ENCODE measurements at regions not wholly inside any gene's neighbourhood (a gene's known extent, or its start where the extent isn't known, plus 50 kb on each side); places are given as distances from the start of the nearest gene placed in this dataset.
A peak's percentile ranks its signal among the peaks of the same experiment; 100 is the strongest.

DNA sequence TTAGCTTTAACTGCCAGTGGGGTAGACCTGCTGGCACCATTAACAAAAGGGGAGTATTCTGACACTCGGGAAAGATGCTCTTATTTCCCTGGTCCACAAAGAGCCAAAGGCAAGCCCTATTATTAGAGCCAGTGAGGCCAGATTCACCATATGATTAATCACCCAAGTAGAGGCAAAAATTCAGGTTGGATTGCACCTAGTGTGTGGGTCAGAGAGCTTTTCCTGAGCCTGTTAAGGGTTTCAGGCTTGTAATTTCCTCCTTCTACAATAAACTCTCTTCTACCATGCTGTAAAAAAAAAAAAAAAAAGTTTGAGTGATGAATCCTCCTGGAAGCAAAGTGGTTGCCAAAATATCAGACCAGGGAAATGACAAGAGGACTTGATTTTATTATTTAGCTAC, 163.5 kb downstream of the MBL2 start:
- no peak for ATAC-seq
- TF ChIP-seq, protein P1, sequence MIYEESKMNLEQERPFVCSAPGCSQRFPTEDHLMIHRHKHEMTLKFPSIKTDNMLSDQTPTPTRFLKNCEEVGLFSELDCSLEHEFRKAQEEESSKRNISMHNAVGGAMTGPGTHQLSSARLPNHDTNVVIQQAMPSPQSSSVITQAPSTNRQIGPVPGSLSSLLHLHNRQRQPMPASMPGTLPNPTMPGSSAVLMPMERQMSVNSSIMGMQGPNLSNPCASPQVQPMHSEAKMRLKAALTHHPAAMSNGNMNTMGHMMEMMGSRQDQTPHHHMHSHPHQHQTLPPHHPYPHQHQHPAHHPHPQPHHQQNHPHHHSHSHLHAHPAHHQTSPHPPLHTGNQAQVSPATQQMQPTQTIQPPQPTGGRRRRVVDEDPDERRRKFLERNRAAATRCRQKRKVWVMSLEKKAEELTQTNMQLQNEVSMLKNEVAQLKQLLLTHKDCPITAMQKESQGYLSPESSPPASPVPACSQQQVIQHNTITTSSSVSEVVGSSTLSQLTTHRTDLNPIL (CRISPR knock-in tag; IDR thresholded peaks at IDR 0.05; ENCODE audit: low read depth), result no peak
- TF ChIP-seq ZNF70 (CRISPR knock-in tag; IDR thresholded peaks at IDR 0.05), result no peak

DNA sequence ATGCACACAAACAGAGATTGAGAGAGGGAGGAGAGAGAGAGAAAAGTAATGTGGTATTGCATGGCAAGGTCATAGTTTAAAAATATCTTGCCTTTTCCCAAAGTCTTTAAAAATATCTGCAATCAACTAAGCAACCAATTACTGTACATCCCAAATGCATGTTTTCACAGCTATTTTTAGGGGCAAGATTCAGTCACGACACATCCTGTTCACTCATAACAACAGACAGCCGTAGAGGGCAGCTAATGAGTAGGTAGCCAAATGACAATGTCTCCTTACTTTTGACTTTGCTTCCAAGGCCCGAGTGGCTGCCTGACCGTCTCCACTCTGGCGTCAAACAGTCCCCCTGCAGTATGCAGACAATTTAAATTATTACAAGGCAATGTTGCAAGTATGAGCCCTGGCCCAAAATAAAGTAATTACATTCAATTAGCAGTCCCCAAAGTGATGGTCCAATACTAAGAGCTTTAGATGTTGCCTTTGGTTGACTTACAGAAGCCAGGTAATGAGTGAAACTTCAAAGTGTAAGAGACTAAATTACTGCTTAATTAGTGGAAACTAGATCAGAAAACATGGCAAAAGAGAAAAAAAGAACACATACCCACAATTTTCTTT, 162.9 kb downstream of the MBL2 start:
- ATAC-seq, result no peak
- TF ChIP-seq ARNTL (CRISPR knock-in tag; IDR thresholded peaks at IDR 0.05; ENCODE audit: borderline replicate concordance, low read depth) (no peak), ZNF8 (CRISPR knock-in tag; IDR thresholded peaks at IDR 0.05) (no peak), BACH2 (CRISPR knock-in tag; IDR thresholded peaks at IDR 0.05; ENCODE audit: borderline replicate concordance) (no peak), ISL1 (CRISPR knock-in tag; IDR thresholded peaks at IDR 0.05) (no peak), ZNF565 (CRISPR knock-in tag; conservative IDR thresholded peaks at IDR 0.05; ENCODE audit: low read depth) (no peak), ZFP30 (CRISPR knock-in tag; IDR thresholded peaks at IDR 0.05) (no peak)
- TF ChIP-seq, protein P2, sequence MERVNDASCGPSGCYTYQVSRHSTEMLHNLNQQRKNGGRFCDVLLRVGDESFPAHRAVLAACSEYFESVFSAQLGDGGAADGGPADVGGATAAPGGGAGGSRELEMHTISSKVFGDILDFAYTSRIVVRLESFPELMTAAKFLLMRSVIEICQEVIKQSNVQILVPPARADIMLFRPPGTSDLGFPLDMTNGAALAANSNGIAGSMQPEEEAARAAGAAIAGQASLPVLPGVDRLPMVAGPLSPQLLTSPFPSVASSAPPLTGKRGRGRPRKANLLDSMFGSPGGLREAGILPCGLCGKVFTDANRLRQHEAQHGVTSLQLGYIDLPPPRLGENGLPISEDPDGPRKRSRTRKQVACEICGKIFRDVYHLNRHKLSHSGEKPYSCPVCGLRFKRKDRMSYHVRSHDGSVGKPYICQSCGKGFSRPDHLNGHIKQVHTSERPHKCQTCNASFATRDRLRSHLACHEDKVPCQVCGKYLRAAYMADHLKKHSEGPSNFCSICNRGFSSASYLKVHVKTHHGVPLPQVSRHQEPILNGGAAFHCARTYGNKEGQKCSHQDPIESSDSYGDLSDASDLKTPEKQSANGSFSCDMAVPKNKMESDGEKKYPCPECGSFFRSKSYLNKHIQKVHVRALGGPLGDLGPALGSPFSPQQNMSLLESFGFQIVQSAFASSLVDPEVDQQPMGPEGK (CRISPR knock-in tag; IDR thresholded peaks at IDR 0.05; ENCODE audit: borderline replicate concordance), result no peak
- TF ChIP-seq, protein P1 (CRISPR knock-in tag; IDR thresholded peaks at IDR 0.05; ENCODE audit: low read depth), result no peak
- TF ChIP-seq, protein P3, sequence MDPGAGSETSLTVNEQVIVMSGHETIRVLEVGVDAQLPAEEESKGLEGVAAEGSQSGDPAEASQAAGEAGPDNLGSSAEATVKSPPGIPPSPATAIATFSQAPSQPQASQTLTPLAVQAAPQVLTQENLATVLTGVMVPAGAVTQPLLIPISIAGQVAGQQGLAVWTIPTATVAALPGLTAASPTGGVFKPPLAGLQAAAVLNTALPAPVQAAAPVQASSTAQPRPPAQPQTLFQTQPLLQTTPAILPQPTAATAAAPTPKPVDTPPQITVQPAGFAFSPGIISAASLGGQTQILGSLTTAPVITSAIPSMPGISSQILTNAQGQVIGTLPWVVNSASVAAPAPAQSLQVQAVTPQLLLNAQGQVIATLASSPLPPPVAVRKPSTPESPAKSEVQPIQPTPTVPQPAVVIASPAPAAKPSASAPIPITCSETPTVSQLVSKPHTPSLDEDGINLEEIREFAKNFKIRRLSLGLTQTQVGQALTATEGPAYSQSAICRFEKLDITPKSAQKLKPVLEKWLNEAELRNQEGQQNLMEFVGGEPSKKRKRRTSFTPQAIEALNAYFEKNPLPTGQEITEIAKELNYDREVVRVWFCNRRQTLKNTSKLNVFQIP (CRISPR knock-in tag; IDR thresholded peaks at IDR 0.05; ENCODE audit: borderline replicate concordance, low read depth), result no peak
- TF ChIP-seq, protein P4, sequence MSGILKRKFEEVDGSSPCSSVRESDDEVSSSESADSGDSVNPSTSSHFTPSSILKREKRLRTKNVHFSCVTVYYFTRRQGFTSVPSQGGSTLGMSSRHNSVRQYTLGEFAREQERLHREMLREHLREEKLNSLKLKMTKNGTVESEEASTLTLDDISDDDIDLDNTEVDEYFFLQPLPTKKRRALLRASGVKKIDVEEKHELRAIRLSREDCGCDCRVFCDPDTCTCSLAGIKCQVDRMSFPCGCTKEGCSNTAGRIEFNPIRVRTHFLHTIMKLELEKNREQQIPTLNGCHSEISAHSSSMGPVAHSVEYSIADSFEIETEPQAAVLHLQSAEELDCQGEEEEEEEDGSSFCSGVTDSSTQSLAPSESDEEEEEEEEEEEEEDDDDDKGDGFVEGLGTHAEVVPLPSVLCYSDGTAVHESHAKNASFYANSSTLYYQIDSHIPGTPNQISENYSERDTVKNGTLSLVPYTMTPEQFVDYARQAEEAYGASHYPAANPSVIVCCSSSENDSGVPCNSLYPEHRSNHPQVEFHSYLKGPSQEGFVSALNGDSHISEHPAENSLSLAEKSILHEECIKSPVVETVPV (CRISPR knock-in tag; IDR thresholded peaks at IDR 0.05), result no peak

DNA sequence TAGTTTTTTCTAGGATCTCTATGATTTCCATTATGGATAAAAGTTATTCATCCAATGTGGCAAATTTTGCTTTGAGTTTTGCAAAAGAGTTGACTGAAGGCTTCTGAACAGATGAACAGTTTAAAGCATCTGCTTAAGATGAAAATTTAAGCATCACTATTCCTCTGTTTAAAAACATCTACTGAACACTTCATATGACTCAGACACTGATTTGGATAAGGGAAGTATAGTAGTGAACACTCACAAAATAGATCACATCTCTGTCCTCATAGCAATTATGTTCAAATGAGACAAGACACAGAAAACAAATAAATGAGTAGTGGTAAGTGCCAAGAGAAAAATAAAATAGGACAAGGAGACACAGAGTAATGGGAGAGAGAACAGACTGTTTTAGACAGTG, 157.3 kb downstream of the MBL2 start:
- TF ChIP-seq ZC3H10 (CRISPR knock-in tag; IDR thresholded peaks at IDR 0.05) (no peak), ISL1 (CRISPR knock-in tag; IDR thresholded peaks at IDR 0.05) (peak; percentile 3; the same call in 1 of the 2 replicates)
- peak; percentile 33; the same call in 2 of the 3 replicates for ATAC-seq

DNA sequence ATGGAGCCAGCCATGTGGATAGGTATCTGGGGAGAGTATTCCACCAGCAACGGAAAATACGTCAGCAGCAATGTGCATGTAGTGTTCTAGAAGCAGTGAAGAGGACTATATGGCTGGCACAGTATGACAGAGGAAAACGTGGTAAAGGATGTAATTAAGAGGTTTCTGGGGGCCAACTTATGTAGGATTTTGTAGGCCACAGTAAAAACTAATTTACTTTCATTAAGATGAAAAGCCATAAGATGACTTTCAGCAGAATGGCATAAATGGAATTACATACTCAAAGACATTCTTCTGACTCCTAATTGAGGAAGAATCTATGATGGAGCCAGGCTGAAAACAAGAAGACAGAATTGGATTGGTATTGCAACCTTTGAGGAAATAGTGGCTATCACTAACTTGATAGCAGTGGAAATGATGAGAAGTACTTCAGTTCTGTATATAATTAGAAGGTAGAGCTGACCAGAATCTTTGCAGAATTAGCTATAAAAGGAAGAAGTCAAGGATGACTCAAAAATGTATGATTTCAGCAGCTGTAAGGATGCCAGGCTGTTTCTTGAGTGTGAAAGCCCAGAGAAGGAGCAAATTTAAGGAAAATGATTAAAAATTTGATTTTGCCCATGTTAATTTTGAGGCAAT, 156.7 kb downstream of the MBL2 start:
- TF ChIP-seq ZNF565 (CRISPR knock-in tag; conservative IDR thresholded peaks at IDR 0.05; ENCODE audit: low read depth), result no peak
- TF ChIP-seq, protein P2 (CRISPR knock-in tag; IDR thresholded peaks at IDR 0.05; ENCODE audit: borderline replicate concordance), result no peak
- TF ChIP-seq OSR1 (CRISPR knock-in tag; IDR thresholded peaks at IDR 0.05), result no peak
- no peak for TF ChIP-seq ZNF70 (CRISPR knock-in tag; IDR thresholded peaks at IDR 0.05)
- TF ChIP-seq ESRRG (CRISPR knock-in tag; IDR thresholded peaks at IDR 0.05), result no peak
- TF ChIP-seq GLIS3 (CRISPR knock-in tag; IDR thresholded peaks at IDR 0.05), result no peak
- TF ChIP-seq, protein P4 (CRISPR knock-in tag; IDR thresholded peaks at IDR 0.05), result no peak
- no peak for TF ChIP-seq CSDC2 (CRISPR knock-in tag; IDR thresholded peaks at IDR 0.05)
- TF ChIP-seq, protein P1 (CRISPR knock-in tag; IDR thresholded peaks at IDR 0.05; ENCODE audit: low read depth), result no peak
- TF ChIP-seq PPARA (CRISPR knock-in tag; IDR thresholded peaks at IDR 0.05; ENCODE audit: borderline replicate concordance), result no peak
- TF ChIP-seq SNAI2 (CRISPR knock-in tag; IDR thresholded peaks at IDR 0.05), result no peak
- TF ChIP-seq TCF4 (CRISPR knock-in tag; IDR thresholded peaks at IDR 0.05; ENCODE audit: borderline replicate concordance), result no peak
- TF ChIP-seq, protein P3 (CRISPR knock-in tag; IDR thresholded peaks at IDR 0.05; ENCODE audit: borderline replicate concordance, low read depth), result no peak
- TF ChIP-seq ZNF8 (CRISPR knock-in tag; IDR thresholded peaks at IDR 0.05), result no peak
- no peak for TF ChIP-seq RARB (CRISPR knock-in tag; IDR thresholded peaks at IDR 0.05)

More for the DNA sequence above, 156.7 kb downstream of the MBL2 start:
- peak; percentile 32 for ATAC-seq
